Upper lobe of left lung (tissue), 4 donors: ENCODE measurements at regions not wholly inside any gene's neighbourhood (a gene's known extent, or its start where the extent isn't known, plus 50 kb on each side); places are given as distances from the start of the nearest gene placed in this dataset.

Source experiments
- CTCF ChIP-seq, 6 experiments: fragments of 450-650 bp in 4 of 6; fragments of 200-600 bp in 2 of 6; sonication (generic) in 2 of 6; IDR thresholded peaks; one replicate each; pipeline ENCODE4 v1.5.1; 2016 to 2019; ENCODE audit warnings: antibody characterized with exemption in 6 of 6
- POLR2AphosphoS5 ChIP-seq, 2 donors: sonication (generic); formaldehyde crosslinking; IDR thresholded peaks; one replicate each; pipeline ENCODE4 v1.5.1; 2017; ENCODE audit warnings: antibody characterized with exemption in 2 of 2

- TF ChIP-seq CTCF (IDR thresholded peaks at IDR 0.05) (no peak), POLR2AphosphoS5 (IDR thresholded peaks at IDR 0.05) (no peak)
Measured at GRCh38 chr2:14684516-14684915, 52.0 kb downstream of the LRATD1 start.
